MV-4-11 (cell line): ENCODE measurements at regions not wholly inside any gene's neighbourhood (a gene's known extent, or its start where the extent isn't known, plus 50 kb on each side); places are given as distances from the start of the nearest gene placed in this dataset.
A peak's percentile ranks its signal among the peaks of the same experiment; 100 is the strongest.

Source experiments
- DNase-seq: peaks from one replicate; lab custom pipeline; 2025; lab: John Stamatoyannopoulos, UW

DNA sequence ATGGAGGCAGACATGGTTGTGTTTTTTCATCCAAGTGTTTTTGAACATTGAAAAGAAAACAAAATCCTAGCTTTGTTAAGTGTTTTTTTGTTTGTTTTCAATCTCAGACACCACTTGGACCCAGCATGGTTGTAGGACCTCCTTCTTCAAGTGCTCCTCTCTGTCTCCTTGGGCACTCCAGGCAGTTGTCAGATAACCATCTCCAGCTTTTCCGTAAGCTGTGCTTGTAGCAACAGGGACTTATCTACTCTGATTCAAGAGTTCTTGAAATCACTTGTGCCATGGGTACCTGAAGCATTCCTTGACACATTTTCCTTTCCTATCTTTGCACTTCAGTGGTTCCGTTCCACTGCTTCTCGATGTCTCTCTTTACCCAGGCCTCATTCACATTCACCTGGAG is 334.9 kb upstream of the DDX53 start:
- DNase-seq, result no peak

GRCh38 chrX:22665818-22666217 is 333.9 kb upstream of the DDX53 start:
- no peak for DNase-seq

- DNase-seq, result peak; percentile 24
These were observed 333.3 kb upstream of the DDX53 start for GRCh38 chrX:22666441-22666840.

GRCh38 chrX:22674932-22675331 is 324.8 kb upstream of the DDX53 start:
- DNase-seq, result no peak

GRCh38 chrX:22686138-22686541 is 313.6 kb upstream of the DDX53 start:
- peak; percentile 40 for DNase-seq

DNA sequence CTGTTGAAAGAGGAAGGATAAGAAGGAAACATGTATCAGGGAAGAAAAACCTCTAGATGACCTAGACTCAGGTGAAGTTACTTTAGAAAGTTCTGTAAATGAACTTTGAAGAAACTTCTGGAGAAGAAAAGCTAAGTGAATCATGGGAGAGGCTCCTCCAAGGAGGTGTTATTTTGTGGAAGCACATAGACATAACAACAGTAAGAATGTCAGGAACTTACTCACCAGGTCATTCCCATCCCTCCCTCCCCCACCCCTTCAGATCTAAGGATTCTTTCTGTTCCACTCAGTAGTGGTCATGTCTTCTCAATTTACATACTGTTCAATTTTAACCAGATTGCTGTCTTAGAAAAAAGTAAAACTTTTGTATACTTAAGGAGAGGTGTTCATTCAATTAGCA is 310.5 kb upstream of the DDX53 start:
- DNase-seq, result no peak

GRCh38 chrX:22690116-22690515 is 309.6 kb upstream of the DDX53 start:
- DNase-seq, result no peak

DNA sequence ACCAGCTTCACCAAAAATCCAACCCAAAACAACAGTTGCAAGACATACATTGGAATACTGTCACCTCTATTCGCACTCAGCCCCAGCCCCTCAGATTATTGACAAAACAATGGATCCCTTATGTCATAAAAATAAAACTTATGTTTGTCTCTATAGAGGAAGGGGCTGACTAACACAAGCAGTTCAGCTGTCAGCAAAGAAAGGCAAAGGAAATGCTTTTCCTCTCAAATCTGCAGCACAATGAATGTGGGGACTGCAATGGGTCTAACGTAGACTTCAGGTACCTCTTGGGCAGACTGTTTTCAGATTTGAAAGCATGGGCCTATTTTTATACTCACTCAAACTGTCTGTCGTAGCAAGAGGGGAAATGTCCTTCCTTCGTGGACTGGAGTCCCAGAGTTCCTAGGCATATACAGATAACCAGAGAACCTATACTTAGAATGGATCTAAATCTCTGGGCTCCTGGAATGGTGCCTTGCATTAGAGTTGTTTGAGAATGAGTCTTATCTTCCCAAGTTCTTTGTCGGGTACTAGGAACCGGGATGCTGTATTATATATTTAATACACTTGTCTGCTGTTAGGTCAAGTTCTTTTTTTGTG is 307.7 kb upstream of the DDX53 start:
- no peak for DNase-seq

DNA sequence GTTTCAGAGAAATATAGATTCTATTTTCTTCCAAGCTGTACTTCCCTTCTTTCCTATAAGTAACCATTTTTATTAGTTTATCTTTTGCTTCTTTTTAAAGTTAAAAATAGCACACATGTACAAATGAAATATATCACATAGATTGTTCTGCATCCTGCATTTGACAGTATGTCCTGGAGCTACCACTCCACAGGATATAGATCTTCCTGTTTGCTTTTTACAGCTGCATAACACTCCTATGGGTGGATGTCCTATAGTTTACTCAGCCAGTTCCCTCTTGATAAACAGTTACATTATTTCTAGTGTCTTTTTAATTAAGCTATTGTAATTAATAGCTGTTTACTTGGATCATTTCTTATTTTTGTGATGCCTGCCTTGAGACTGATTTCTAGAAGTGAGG is 301.6 kb upstream of the DDX53 start:
- DNase-seq, result no peak

GRCh38 chrX:22699581-22700091 is 300.1 kb upstream of the DDX53 start:
- no peak for DNase-seq

DNA sequence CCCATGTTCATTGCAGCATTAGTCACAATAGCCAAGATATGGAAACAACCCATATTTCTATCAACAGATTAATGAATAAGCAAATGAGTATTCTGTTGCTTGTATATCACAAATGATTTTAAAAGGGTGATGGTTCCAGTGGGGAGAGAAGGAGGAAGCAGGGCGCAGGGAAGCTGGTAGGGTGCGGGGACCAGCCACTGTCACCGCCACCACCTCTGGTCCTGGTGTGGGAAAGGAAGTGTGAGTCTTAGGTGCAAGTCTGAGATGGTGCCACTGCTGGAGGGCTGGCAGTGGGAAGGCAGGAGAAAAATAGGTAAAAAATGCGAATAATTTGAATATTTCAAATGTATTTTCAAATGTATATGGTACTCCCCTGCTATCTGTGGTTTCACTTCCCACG is 286.8 kb upstream of the DDX53 start:
- DNase-seq, result no peak

DNA sequence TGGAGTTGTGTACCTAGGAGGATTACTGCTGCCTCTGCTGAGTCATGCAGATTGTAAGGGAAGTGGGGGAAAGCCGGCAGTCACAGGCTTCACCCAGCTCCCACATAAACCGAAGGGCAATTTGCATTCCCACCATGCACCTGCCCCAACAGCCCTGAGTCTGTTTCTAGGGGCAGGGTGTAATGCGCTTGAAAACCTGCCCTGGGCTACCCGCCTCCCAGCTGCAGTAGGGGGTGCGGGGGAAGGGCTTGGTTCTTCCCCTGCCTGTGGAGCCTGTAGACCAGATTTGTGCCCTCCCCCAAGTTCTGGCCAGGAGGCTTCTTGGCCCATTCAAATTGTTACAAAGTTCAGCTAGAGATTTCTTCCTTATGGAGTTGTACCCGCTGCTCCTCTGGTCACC is 269.2 kb upstream of the DDX53 start:
- DNase-seq, result no peak

DNA sequence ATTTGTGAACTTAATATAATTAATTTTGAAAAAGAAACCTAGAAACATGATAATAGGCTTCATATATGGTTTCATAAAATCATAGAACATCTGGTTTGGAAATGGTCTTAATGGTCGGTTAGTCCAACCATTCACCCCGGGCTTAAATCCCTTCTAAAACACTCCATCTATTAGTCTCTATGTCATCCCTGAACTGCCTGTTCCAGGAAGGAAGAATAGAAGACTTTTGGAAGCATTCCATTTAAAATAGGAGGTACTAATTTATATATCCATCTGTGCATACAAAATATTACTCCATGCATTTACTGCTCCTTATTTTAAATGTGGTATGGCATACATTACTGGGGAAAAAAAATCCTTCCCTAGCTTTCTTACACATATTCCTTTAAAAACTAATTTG is 262.2 kb upstream of the DDX53 start:
- no peak for DNase-seq

- no peak for DNase-seq
These were observed 260.5 kb upstream of the DDX53 start for GRCh38 chrX:22739276-22739675.

GRCh38 chrX:22740836-22741235 is 258.9 kb upstream of the DDX53 start:
- DNase-seq, result no peak

DNA sequence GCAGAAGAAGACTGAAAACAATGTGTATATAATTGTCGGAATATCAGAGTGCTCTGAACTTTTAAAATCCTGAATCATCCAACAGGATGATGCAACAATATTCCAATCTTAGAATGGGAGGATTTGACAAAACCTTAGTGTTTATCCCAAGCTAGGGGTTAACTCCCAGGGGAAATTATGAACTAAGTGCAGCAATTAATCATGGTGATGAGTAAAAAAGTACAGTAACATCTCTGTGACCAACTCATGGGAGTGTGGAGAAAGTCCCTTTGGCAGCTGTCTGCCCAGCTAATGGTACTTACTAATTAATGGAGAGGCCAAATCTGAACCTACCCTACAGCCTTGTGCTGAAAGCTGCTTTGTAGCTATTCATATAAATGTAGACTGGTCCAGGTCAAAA is 257.6 kb upstream of the DDX53 start:
- no peak for DNase-seq

GRCh38 chrX:22746081-22746480 is 253.7 kb upstream of the DDX53 start:
- no peak for DNase-seq

DNA sequence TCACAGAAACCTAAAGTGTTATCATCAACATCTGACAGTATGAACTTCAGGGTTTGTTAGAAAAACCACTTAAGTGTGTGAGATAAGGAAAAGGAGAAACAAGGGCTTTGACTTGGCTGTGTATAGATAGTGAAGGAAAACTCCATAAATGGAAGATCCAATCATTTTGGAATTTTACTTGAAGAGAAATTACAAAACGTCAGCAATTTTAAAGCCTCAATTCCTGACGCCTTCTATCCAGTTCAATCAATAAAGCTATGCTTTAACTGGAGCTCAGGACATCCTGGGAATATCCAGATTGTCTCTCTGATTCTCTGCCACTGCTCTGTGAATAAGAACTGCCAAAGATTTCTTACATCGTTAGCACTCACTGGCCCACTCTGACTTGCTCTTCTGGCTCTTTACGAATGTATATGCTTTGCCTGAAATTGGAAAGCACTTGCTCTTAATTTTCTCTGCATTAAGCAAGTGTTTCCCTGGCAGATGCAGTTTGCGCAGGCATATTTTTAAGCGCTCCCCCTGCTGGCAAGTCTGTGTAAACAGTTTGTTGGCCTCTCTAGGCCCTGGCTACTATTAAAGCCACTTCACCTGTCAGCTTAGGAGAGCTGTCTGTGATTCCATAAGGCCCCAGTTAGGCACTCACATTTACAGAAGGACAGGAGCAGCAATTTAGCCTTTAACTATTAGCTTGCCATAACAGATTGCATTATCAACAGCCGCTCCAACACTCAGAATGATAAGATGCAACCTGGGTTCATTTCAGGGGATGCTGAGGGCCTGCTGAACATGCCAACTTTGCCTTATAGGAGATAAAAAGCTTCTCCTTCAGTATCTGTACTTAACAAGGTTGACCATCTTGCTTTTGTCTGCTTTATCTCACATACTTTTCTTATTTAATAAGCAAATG is 251.4 kb upstream of the DDX53 start:
- peak; percentile 15 for DNase-seq

GRCh38 chrX:22758807-22759481 is 240.8 kb upstream of the DDX53 start:
- DNase-seq, result no peak

DNA sequence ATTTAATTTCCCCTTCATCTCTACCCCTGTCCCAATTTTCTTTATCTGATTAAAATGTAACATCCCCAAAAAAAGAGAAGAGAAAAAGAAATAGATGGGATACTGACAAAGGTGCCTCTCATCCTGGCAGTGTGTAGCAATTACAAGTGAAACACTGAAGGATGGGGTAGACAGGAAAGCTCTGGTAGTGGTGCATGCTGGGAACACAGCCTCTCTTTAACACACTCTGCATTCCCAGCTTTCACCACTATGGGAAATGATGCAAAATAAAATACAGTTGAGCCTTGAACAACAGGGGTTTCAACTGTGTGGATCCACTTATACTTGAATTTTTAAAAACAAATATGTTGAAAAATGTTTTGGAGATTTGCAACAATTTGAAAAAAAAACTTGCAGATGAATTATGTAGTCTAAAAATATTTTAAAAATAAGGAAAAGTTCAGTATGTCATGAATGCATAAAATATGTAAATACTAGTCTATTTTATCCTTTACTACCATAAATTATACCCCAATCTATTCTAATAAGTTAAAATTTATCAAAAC is 239.2 kb upstream of the DDX53 start:
- DNase-seq, result no peak

DNA sequence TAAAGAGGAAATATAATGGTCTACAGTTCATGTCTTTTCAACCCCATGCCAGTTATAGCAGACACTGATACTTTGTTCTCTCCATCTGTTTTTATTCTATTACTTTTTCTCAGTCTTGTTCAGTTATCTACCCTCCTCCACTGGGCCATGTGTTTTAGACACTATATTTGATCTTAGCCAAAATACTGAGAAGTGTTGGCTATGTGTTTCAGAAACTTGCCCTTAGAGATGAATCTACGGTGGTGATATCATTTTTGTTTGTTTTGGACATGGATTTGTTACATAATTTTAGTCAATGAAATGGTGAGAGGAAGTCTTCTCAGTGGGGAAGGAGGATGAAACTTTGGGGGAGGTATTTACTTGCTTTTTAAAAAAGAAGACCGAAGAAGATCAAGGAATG is 211.5 kb upstream of the DDX53 start:
- DNase-seq, result no peak

- DNase-seq, result no peak
These were observed 204.1 kb upstream of the DDX53 start for GRCh38 chrX:22795671-22796070.

DNA sequence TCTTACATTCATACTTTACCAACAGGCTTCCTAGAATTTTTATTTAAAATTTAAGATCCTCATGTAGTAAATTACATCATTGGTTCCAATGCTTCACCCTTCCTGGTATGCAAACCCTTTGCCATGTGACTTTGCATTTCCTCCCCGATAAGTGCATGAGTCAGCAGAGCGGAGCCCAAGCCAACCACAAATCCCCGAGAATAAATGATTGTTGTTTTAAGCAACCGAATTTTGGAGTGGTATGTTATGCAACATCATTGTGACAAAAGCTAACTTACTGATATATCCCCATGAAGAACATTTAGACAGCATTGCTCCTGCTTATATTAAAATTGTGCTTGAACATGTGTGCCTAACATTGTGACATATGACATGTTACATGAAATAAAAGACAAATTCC is 199.4 kb upstream of the DDX53 start:
- DNase-seq, result peak; percentile 92
